ENCODE measurements at regions not wholly inside any gene's neighbourhood (a gene's known extent, or its start where the extent isn't known, plus 50 kb on each side); places are given as distances from the start of the nearest gene placed in this dataset.

- no peak for TF ChIP-seq CTCF (IDR thresholded peaks at IDR 0.05; ENCODE audit: poor library complexity, severe bottlenecking)
- no peak for TF ChIP-seq EZH2 (IDR thresholded peaks at IDR 0.05; ENCODE audit: borderline replicate concordance, insufficient read depth, low read length, poor library complexity, severe bottlenecking)
- no peak for TF ChIP-seq SMC3 (conservative IDR thresholded peaks at IDR 0.05; ENCODE audit: poor library complexity)
- TF ChIP-seq POLR2AphosphoS5 (IDR thresholded peaks at IDR 0.05), result no peak
- no peak for TF ChIP-seq RAD21 (conservative IDR thresholded peaks at IDR 0.05)
- no peak for TF ChIP-seq TAF1 (IDR thresholded peaks at IDR 0.05; ENCODE audit: low read depth)
- no peak for TF ChIP-seq REST (IDR thresholded peaks at IDR 0.05; ENCODE audit: borderline replicate concordance)
- TF ChIP-seq EP300 (conservative IDR thresholded peaks at IDR 0.05; ENCODE audit: poor library complexity, severe bottlenecking), result peak; percentile 85
These were observed 52.3 kb upstream of the LSM6 start for GRCh38 chr4:146123231-146123630.
